Dermis microvascular lymphatic vessel endothelial cell (primary cell): ENCODE measurements at regions not wholly inside any gene's neighbourhood (a gene's known extent, or its start where the extent isn't known, plus 50 kb on each side); places are given as distances from the start of the nearest gene placed in this dataset.

ENCODE experiments used
- DNase-seq, 2 donors: peaks; one replicate each; pipeline versions ENCODE4 v3.0.0 to v3.0.0-alpha.2; 2010; ENCODE audit warnings: low read depth in 2 of 2

DNA sequence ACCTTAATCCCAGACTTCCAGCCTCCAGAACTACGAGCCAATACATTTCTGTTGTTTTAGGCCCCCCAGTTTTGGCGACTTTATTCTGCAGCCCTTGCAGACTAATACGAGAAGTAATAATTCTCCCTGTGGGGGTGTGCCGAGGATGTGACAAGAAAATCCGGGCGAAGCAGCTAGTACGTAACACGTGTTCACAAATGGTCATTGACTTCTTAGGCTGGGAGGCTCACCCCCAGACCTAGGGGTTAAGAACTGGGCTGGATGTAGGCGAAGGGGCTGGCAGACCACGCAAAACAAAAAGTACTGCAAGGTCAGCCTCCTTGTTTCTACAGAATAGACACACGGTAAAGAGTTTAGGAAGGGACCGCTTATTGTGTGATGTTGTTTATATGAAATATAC lies 69.8 kb upstream of the ESRRB start:
- DNase-seq, result no peak

GRCh38 chr14:76307786-76308780 lies 67.9 kb upstream of the ESRRB start:
- no peak for DNase-seq

GRCh38 chr14:76309572-76310162 lies 66.3 kb upstream of the ESRRB start:
- DNase-seq, result no peak

DNA sequence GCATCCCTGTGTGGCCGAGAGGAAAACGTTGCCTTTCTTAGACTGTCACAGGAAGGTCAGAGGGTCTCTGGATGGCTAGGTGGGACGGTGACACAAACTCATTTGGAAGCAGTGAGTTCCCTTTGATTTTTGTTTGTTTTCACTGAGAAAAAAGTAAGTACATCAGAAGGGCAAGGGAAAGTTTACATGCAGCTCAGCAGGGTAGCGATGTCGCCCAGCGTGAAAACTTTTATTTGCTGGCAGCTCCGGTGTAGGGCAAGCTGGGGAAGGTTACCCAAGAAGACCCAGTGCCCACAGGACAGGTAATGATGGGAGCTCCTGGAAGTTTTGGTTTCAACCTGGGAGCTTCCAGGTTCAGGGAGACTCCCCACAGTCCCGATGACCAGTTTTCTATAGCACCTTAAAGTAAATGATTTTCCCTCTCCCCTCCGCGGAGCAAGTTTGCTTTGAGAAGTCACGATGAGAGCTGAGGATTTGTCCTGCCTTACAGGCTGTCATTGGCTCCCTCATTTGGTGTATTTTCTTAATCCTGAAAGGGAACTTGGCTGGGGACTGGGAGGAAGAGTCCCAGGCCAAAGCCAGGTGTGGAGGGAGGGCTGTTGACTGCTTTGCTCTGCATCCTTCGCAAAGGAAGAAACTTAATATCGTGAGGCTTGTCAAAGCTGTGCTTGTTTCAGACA lies 64.7 kb upstream of the ESRRB start:
- DNase-seq, result no peak

DNA sequence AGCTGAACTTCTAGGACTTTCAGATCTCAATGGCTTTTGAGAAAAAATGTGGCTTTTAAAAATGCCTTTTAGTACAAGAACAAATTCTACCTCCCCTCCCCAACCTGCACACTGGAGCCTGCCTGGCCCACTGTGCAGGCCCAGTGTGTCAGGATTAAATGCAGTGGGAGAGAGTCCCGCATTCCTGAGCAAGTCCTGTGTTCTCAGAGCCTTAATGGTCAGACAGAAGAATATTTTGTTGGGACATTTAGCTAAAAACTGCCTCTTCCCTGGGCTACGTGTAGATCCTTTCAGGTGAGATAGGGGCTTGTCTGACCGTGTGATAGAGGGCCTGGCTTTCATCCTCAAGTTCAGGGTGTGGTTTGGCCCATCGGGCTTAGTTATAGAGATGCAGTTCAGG lies 63.1 kb upstream of the ESRRB start:
- DNase-seq, result no peak

- DNase-seq, result no peak
Measured at GRCh38 chr14:76313303-76313702, 62.6 kb upstream of the ESRRB start.

GRCh38 chr14:76313852-76314251 lies 62.1 kb upstream of the ESRRB start:
- DNase-seq, result no peak

DNA sequence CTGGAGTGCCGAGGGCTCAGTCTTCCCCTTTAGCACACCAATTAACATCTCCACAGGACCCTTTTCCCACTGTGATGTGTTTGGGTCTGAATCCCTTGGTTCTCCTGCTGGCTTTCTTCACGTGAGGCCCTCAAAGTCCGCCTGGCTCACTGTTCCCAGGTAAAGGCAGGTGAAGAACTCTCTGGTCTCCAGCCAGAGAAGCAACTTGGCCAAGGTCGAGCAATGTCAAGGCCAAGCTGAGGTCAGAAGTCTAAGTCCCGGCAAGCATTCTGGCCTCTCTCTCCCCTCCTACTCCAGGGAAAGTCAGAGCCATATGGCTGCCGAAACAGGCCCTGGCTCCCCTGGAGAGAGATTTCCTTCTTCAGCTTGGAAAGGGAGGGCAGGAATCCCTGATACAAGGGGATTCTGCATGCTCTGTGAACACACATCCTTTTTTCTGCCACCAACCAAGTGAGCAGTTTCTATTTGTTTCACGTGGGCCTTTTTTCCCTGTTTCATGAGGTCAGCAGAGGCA lies 61.4 kb upstream of the ESRRB start:
- no peak for DNase-seq

DNA sequence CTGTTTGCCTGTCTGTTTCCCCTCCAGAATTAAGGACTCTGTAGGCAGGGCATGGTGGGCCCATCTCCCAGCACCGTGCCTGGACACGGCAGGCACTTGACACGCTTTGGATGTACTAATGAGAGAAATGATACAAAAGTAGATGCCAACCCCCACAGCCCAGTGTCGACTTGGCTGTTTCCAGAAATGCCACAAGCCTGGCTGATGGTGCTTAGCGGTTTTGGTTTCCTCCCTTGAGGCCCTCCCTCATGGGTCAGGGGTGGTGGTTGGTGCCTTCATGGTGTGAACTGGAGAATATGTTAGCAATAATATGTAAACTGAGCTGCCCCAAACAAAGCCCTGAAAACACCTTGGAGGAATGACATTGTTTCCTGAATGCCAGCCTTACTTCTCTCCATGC lies 55.5 kb upstream of the ESRRB start:
- DNase-seq, result no peak

DNA sequence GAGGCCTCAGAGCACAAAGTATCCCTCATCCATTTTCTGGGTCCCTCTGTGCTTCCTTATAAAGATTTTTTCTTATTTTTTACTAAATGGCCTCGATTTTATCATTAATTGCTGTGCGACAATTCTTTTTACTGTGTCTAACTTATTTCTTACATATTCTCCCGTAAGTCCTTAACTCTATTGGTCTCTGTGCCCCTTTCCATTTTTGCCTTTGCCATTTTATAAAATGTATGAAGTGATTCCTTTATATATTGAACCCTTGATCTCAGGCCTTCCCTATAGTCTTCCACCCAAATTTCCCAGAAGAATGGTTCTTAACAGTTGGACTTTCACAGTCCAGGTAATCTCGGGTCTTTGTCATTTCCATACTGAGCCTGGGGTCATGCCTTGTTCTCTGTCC lies 55.0 kb upstream of the ESRRB start:
- no peak for DNase-seq

- no peak for DNase-seq
Measured at GRCh38 chr14:76322594-76323220, 53.2 kb upstream of the ESRRB start.

- no peak for DNase-seq
Measured at GRCh38 chr14:76323331-76324050, 52.4 kb upstream of the ESRRB start.

DNA sequence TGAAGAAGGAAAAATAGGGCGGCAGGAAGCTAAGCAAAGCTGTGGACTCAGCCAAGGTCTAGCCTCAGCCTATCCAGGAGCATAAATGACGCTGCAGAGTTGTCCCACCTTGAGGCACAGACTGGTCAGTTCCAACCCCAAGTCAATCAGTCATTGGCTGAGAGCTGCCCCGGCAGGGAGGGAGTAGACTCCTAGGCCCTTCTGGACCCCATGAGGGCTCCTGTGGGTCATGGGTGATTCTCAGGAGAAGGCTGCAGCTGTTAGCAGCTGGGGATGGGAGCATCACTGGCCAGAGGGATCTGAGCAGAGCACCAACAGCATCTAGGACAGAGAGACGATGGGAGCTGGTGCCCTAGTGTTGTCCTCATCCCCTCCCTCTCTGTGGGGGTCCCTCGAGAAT lies 51.8 kb upstream of the ESRRB start:
- no peak for DNase-seq
